ENCODE measurements at regions not wholly inside any gene's neighbourhood (a gene's known extent, or its start where the extent isn't known, plus 50 kb on each side); places are given as distances from the start of the nearest gene placed in this dataset.
"Not testable (repeated sequence)": the region's sequence is repeated elsewhere in the genome, so short reads cannot be mapped to it uniquely, and the experiment has no call there.

DNA sequence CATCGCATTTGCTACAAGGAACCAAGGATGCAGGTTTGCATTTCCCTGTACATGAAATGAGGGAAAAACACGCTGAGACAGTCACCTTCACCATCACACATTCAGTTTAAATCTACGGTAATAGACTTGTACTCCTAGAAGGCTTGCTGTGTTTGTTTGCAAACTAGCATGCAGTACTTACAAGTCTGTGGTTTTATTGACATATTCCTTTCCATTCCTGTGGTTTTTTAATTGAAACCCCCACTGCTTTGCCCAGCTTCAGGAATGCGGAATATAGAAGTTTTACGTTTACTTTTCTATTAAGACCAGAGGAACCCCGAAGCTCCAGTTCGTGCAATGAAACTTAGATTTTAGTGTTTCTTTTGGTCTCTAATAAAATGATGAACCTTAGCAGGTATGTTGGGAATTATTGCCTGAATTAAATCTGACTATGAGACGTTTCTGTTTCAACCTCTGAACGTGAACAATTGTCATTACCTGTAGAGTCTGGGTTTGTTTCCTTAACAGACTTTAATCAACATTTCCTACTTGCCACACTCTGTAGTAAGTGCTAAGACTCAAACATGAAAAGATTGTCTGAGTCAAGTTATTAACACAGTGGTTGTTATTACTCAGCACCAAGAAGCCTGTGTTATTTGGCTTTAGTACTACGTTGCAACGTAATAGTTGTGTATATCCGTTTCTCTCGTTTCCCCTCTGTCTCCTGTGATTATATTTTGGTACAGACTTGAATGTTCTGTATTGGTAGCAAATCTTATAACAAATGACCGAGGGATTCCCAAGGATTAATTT is 793.3 kb upstream of the GOT2 start:
- no peaks in the 10 kb centered on the region for H3K27me3 ChIP-seq (replicated peaks; ENCODE audit: control insufficient read depth, insufficient read depth, low read length)
- DNase-seq (ENCODE audit: extremely low read depth, insufficient read length), result no peak
- no peaks in the 10 kb centered on the region for H3K36me3 ChIP-seq (ENCODE audit: control insufficient read depth, insufficient read depth, low read length)
- no peak overlapping the region for H3K4me3 ChIP-seq (replicated peaks; ENCODE audit: low read depth, low read length)
- TF ChIP-seq, protein P1, sequence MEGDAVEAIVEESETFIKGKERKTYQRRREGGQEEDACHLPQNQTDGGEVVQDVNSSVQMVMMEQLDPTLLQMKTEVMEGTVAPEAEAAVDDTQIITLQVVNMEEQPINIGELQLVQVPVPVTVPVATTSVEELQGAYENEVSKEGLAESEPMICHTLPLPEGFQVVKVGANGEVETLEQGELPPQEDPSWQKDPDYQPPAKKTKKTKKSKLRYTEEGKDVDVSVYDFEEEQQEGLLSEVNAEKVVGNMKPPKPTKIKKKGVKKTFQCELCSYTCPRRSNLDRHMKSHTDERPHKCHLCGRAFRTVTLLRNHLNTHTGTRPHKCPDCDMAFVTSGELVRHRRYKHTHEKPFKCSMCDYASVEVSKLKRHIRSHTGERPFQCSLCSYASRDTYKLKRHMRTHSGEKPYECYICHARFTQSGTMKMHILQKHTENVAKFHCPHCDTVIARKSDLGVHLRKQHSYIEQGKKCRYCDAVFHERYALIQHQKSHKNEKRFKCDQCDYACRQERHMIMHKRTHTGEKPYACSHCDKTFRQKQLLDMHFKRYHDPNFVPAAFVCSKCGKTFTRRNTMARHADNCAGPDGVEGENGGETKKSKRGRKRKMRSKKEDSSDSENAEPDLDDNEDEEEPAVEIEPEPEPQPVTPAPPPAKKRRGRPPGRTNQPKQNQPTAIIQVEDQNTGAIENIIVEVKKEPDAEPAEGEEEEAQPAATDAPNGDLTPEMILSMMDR (IDR thresholded peaks at IDR 0.05; ENCODE audit: insufficient read depth, low read length, poor library complexity, severe bottlenecking), result no peak

DNA sequence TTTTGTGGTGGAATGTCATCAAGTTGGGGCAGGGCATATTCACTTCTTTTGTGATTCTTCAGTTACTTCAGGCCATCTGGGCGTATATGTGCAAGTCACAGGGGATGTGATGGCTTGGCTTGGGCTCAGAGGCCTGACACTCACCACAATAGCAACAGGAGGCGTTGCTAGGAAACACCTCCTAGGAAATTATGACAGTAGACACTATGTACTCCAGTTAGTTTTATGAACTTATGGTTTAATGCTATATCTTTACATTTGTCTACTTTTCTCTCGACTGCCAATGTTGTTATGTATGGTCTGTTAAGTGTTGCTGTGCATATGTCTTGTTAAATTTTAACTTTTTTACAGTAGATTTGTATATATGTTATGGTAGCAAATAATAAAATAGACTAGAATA is 788.7 kb upstream of the GOT2 start:
- Histone ChIP-seq H3K27me3 (replicated peaks; ENCODE audit: control insufficient read depth, insufficient read depth, low read length) (no peaks in the 10 kb centered on the region), H3K36me3 (ENCODE audit: control insufficient read depth, insufficient read depth, low read length) (no peaks in the 10 kb centered on the region), H3K4me3 (replicated peaks; ENCODE audit: low read depth, low read length) (no peak overlapping the region)
- no peak for DNase-seq (ENCODE audit: extremely low read depth, insufficient read length)
- TF ChIP-seq, protein P1 (IDR thresholded peaks at IDR 0.05; ENCODE audit: insufficient read depth, low read length, poor library complexity, severe bottlenecking), result no peak

DNA sequence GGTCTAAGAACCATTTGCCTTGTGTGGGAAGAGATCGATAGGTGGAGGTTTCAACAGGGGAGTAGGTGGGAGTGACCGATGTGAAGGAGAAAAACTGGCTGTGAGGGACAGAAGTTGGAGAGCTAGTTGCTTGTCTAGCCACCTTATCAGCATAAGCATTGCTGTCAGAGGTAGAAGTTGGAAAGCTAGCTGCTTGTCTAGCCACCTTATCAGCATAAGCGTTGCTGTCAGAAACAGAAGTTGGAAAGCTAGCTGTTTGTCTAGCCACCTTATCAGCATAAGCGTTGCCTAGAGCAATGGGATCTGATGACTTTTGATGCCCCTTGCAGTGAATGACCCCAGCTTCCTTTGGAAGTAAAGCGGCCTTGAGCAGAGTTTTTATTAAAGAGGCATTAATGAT is 784.6 kb upstream of the GOT2 start:
- H3K27me3 ChIP-seq (replicated peaks; ENCODE audit: control insufficient read depth, insufficient read depth, low read length); H3K4me3 ChIP-seq (replicated peaks; ENCODE audit: low read depth, low read length); H3K36me3 ChIP-seq (ENCODE audit: control insufficient read depth, insufficient read depth, low read length); DNase-seq (ENCODE audit: extremely low read depth, insufficient read length): not testable (repeated sequence)

DNA sequence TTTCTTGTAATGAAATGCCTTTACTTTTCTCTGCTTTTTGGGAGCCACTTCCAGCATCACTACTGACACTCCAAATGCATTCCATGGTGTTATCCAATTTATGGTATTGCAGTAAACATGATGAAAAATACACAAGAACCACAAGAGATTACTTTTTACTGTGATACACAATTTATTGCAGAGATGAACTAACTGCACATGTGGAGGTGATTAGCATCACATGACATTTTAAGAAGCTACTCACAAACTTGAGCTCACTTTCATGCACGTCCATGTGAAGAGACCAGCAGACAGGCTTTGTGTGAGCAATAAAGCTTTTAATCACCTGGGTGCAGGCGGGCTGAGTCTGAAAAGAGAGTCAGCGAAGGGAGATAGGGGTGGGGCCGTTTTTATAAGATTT is 780.5 kb upstream of the GOT2 start:
- DNase-seq (ENCODE audit: extremely low read depth, insufficient read length), result no peak
- no peaks in the 10 kb centered on the region for H3K27me3 ChIP-seq (replicated peaks; ENCODE audit: control insufficient read depth, insufficient read depth, low read length)
- H3K4me3 ChIP-seq (replicated peaks; ENCODE audit: low read depth, low read length), result no peak overlapping the region
- TF ChIP-seq, protein P1 (IDR thresholded peaks at IDR 0.05; ENCODE audit: insufficient read depth, low read length, poor library complexity, severe bottlenecking), result no peak
- H3K36me3 ChIP-seq (ENCODE audit: control insufficient read depth, insufficient read depth, low read length), result no peaks in the 10 kb centered on the region

DNA sequence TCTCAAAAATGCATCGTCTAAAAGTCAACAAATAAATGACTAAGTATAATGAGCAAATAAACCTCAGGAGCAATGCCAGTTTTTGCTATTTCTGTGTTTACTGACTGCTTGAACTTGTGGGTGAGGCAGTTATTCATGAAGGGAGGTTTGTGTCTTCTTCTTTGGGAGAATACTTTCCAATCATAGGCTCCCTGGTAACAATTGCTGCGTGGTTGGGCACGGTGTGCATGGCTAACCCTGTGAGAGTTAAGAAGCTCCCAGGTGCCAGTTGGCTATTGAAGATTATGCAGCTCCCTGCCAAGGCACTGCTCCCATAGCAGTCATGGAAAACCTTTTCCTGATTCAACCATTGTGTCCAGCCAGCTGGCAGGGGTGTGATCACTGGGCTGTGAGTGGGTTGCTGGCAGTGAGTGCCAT is 775.9 kb upstream of the GOT2 start:
- Histone ChIP-seq H3K36me3 (ENCODE audit: control insufficient read depth, insufficient read depth, low read length) (no peaks in the 10 kb centered on the region), H3K4me3 (replicated peaks; ENCODE audit: low read depth, low read length) (no peak overlapping the region), H3K27me3 (replicated peaks; ENCODE audit: control insufficient read depth, insufficient read depth, low read length) (no peaks in the 10 kb centered on the region)
- no peak for DNase-seq (ENCODE audit: extremely low read depth, insufficient read length)
- TF ChIP-seq, protein P1 (IDR thresholded peaks at IDR 0.05; ENCODE audit: insufficient read depth, low read length, poor library complexity, severe bottlenecking), result no peak

DNA sequence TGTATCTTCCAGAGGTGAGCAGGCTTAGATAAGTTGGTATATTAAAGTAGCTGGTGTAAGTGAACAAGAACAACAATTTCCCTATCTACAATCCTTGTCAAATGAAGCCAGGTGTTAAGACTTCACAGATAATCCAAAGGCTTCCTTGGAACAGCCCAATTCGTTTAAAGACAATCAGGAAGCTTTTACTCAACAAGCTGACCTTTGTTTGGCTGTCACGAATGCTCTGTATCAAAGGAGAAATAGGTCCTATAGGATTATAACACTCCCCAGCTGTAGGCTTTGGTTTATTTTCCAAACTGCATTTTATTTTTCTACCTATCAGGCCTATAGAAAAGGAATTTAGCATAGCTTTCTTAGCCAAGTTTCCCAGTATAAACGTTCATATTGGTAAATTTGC is 766.5 kb upstream of the GOT2 start:
- TF ChIP-seq, protein P1 (IDR thresholded peaks at IDR 0.05; ENCODE audit: insufficient read depth, low read length, poor library complexity, severe bottlenecking), result no peak
- Histone ChIP-seq H3K4me3 (replicated peaks; ENCODE audit: low read depth, low read length) (no peak overlapping the region), H3K36me3 (ENCODE audit: control insufficient read depth, insufficient read depth, low read length) (no peaks in the 10 kb centered on the region), H3K27me3 (replicated peaks; ENCODE audit: control insufficient read depth, insufficient read depth, low read length) (no peaks in the 10 kb centered on the region)
- no peak for DNase-seq (ENCODE audit: extremely low read depth, insufficient read length)

Measured in GM06990 (cell line).